Activated naive CD4-positive, alpha-beta T cell (primary cell): ENCODE measurements at regions not wholly inside any gene's neighbourhood (a gene's known extent, or its start where the extent isn't known, plus 50 kb on each side); places are given as distances from the start of the nearest gene placed in this dataset.
"Not testable (repeated sequence)": the region's sequence is repeated elsewhere in the genome, so short reads cannot be mapped to it uniquely, and the experiment has no call there.

Source experiments
- DNase-seq, 4 experiments: peaks; one replicate each; lab custom pipeline; 2025; lab: John Stamatoyannopoulos, UW

- no peak for DNase-seq
Measured at GRCh38 chr1:99062192-99062591, 57.5 kb upstream of the PLPPR5 start.

GRCh38 chr1:99069146-99069545, 64.5 kb upstream of the PLPPR5 start:
- no peak for DNase-seq

- DNase-seq = not testable (repeated sequence)
Measured at GRCh38 chr1:99078529-99078928, 73.9 kb upstream of the PLPPR5 start.

GRCh38 chr1:99082366-99082765, 77.7 kb upstream of the PLPPR5 start:
- DNase-seq = no peak

GRCh38 chr1:99083338-99083737, 78.7 kb upstream of the PLPPR5 start:
- no peak for DNase-seq

- DNase-seq = no peak
Measured at GRCh38 chr1:99084562-99084961, 79.9 kb upstream of the PLPPR5 start.

- no peak for DNase-seq
Measured at GRCh38 chr1:99086057-99086456, 81.4 kb upstream of the PLPPR5 start.

- no peak for DNase-seq
Measured at GRCh38 chr1:99098589-99098988, 93.9 kb upstream of the PLPPR5 start.

- no peak for DNase-seq
Measured at GRCh38 chr1:99106274-99106673, 101.6 kb upstream of the PLPPR5 start.

GRCh38 chr1:99107680-99108079, 103.0 kb upstream of the PLPPR5 start:
- DNase-seq = no peak

- no peak for DNase-seq
Measured at GRCh38 chr1:99110140-99111041, 105.7 kb upstream of the PLPPR5 start.

GRCh38 chr1:99115231-99115630, 110.6 kb upstream of the PLPPR5 start:
- no peak for DNase-seq

- no peak for DNase-seq
Measured at GRCh38 chr1:99119188-99119587, 114.5 kb upstream of the PLPPR5 start.

- no peak for DNase-seq
Measured at GRCh38 chr1:99122039-99122438, 117.4 kb upstream of the PLPPR5 start.

GRCh38 chr1:99123936-99124335, 119.3 kb upstream of the PLPPR5 start:
- DNase-seq = no peak

GRCh38 chr1:99131546-99131945, 126.9 kb upstream of the PLPPR5 start:
- no peak for DNase-seq

- DNase-seq = no peak
Measured at GRCh38 chr1:99133756-99134500, 129.3 kb upstream of the PLPPR5 start.

GRCh38 chr1:99137554-99138206, 126.6 kb upstream of the PLPPR4 start:
- no peak for DNase-seq

- no peak for DNase-seq
Measured at GRCh38 chr1:99139876-99140275, 124.4 kb upstream of the PLPPR4 start.

- DNase-seq = no peak
Measured at GRCh38 chr1:99146129-99146848, 118.0 kb upstream of the PLPPR4 start.

GRCh38 chr1:99149952-99150351, 114.3 kb upstream of the PLPPR4 start:
- no peak for DNase-seq

GRCh38 chr1:99152132-99152531, 112.2 kb upstream of the PLPPR4 start:
- no peak for DNase-seq
